HT1080 (cell line): ENCODE measurements at regions not wholly inside any gene's neighbourhood (a gene's known extent, or its start where the extent isn't known, plus 50 kb on each side); places are given as distances from the start of the nearest gene placed in this dataset.

Experiments used
- DNase-seq: peaks from one replicate; pipeline ENCODE4 v3.0.0-alpha.2; 2015; ENCODE audit warnings: low read depth

GRCh38 chr18:38963943-38964660 is 1398.5 kb upstream of the CELF4 start:
- no peak for DNase-seq

DNA sequence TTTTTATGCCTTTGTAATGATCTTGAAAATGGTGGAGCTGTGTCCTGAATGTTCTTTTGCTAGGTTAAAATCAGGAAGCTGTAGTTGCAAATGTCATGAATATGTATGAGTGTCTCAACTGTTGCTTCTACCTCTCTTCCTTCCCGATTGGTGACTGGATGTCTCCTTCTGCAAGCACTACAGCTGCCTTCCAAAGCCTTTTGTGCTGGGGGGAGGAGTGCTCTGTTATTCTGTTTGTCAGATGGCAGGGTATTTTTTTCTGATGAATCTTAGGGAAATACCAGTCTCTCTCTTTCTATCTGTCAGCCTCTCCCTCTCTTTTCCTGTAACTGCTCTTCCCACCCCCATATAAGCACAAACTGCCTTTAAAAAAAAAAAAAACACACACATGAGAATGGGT is 1396.3 kb upstream of the CELF4 start:
- DNase-seq: no peak

GRCh38 chr18:38957736-38958135 is 1392.1 kb upstream of the CELF4 start:
- no peak for DNase-seq

DNA sequence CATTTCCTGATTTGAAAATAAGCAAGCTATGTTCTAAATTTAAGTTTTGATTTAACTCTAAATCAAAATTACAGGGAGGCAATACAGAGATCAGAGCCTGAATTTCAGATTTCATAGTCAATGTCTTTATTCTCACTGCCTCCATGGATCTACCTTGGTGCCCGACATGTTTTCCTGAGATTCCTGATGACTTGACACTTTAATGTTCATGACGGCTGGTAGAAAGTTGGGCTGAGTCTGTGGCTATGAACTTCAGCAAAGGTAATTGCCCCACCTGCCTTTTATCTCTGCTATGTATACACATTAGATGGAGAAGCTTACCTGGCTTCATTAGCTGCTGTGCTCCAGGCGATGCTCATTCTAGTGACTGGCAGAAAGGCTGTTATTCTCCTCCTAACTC is 1390.5 kb upstream of the CELF4 start:
- DNase-seq: no peak

- DNase-seq: no peak
These were observed 1386.0 kb upstream of the CELF4 start for GRCh38 chr18:38951633-38952032.

DNA sequence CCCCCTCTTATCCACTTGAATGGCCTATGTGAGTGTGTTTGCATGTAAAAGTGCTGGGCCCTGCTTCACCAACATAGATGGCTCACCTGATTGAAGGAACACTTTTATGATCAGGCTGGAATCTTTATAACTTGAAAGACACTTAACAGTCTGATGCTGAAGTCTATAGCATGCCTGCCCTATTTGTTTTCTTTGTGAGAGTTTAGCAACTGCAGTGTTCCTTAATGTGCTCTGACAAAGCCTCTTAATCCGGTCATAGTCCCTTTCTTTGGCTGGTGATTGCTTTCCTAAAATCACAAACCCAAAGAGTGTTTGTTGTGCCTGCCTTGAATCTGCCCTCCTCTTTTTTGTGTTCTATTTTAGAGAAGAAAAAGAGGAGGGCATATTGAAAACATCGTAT is 1382.8 kb upstream of the CELF4 start:
- DNase-seq: no peak

- no peak for DNase-seq
These were observed 1378.9 kb upstream of the CELF4 start for GRCh38 chr18:38944446-38945024.

- no peak for DNase-seq
These were observed 1376.3 kb upstream of the CELF4 start for GRCh38 chr18:38941711-38942561.

- peak; percentile 99 for DNase-seq
These were observed 1375.4 kb upstream of the CELF4 start for GRCh38 chr18:38940863-38941531.

- DNase-seq: no peak
These were observed 1374.9 kb upstream of the CELF4 start for GRCh38 chr18:38940475-38940862.

GRCh38 chr18:38933910-38934510 is 1368.4 kb upstream of the CELF4 start:
- DNase-seq: no peak

GRCh38 chr18:38933322-38933721 is 1367.7 kb upstream of the CELF4 start:
- DNase-seq: no peak

- DNase-seq: no peak
These were observed 1367.2 kb upstream of the CELF4 start for GRCh38 chr18:38932752-38933151.

DNA sequence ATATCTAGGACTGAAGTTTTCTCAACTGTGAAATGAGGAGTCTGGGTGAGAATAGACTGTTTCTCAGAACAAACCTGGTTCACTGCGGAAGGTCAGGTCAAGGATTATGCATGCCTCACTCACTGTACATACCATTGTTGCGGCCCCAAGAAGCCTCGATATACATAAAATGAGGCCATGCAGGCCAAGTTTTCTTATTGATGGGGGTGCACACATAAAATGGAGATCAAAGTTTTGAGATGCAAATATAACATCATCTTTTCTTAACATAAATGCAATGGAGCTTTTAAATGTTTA is 1366.1 kb upstream of the CELF4 start:
- DNase-seq: no peak

DNA sequence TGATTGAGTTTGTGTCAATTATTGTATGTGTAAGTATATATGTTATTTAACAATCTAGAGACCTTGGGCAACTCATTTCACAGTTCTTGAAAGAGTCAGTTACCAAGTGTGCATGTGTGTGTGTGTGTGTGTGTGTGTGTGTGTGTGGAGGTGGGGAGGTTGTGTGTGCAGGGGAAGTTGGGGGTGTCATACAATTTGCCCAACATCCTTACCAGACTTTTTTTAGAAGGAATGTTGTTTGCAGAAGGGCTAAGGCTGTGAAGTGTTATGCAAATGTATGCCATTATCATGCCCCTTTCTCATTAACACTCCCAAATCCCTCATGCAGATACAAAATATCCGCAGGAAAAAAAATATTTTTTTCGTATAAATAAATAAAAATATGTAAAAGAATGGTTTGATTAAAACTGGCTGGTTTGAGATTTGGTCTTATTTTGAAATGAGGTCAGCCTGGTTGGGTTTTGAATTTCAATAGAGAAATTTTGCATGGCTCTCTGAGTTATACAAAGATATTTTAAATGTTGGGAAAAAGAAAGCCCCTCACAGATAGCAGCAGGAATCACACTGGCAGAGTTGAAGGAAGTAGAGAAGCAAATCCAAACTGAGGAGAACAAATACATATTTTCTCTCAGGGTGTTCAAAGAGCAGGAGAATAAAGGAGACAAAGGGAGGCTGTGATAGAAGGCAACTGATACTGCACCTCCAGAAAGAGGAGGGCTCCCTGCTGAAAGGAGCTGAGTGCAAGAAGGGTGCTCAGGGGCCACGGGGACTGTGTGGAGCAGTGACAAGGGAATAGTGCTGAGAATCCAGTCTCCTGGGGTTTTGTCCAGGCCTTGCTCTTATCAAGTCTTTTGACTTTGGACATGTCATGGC is 1365.5 kb upstream of the CELF4 start:
- DNase-seq: no peak

- no peak for DNase-seq
These were observed 1357.9 kb upstream of the CELF4 start for GRCh38 chr18:38923540-38923939.

- peak; percentile 61 for DNase-seq
These were observed 1357.5 kb upstream of the CELF4 start for GRCh38 chr18:38923126-38923525.

DNA sequence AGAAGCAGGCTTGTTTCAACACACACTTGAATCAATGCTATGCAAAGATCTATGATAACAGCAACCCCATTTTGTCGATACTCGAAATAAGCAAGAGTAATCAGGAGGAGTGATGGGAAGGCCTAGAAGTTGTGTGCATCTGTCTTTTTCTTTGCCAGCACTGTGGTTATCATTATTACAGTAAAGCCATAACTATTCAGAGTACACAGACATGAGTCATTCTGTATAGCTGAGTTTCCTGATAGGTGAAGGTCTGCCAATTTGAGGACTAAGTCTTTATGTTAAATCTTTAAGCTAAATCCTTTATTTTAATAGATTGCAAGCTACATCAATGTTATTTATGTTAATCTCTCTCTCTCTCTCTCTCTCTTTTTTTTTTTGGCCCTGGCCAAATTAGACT is 1344.4 kb upstream of the CELF4 start:
- peak; percentile 47 for DNase-seq

- peak; percentile 11 for DNase-seq
These were observed 1337.2 kb upstream of the CELF4 start for GRCh38 chr18:38902796-38903195.

- DNase-seq: no peak
These were observed 1334.8 kb upstream of the CELF4 start for GRCh38 chr18:38900445-38900844.

GRCh38 chr18:38900031-38900430 is 1334.4 kb upstream of the CELF4 start:
- DNase-seq: no peak
